Fibroblast of the aortic adventitia (primary cell): ENCODE measurements at regions not wholly inside any gene's neighbourhood (a gene's known extent, or its start where the extent isn't known, plus 50 kb on each side); places are given as distances from the start of the nearest gene placed in this dataset. TPM values are rescaled to one million over a fixed set of nuclear protein-coding genes. Genes with fewer than 3 reads are reported as not detected.

Experiments
- DNase-seq: peaks from one replicate; pipeline ENCODE4 v3.0.0-alpha.2; 2010; ENCODE audit warnings: low read depth
- H3K4me3 ChIP-seq: 2 replicates; pipeline ENCODE4 v1.5.1; 2011; ENCODE audit warnings: low read depth, mild to moderate bottlenecking, control low read depth, low read length, moderate library complexity
- CTCF ChIP-seq: IDR thresholded peaks from 2 replicates; pipeline ENCODE4 v1.5.1; 2011; ENCODE audit warnings: mild to moderate bottlenecking, low read length, control low read depth, inconsistent platforms; ENCODE audit not compliant: insufficient read depth
- small RNA-seq: library from RNA; depleted of rRNA; stranded (forward); fragments of <200 nt; gene quantifications from one replicate; pipeline ENCODE3, GENCODE V24; 2012

- no peak for DNase-seq
- no peak for TF ChIP-seq CTCF
- no peak overlapping the region for H3K4me3 ChIP-seq
Observed at GRCh38 chr6:19772891-19773290, 64.3 kb upstream of the ID4 start.

GRCh38 chr6:19781269-19781668 lies 55.9 kb upstream of the ID4 start:
- DNase-seq = no peak
- no peak for TF ChIP-seq CTCF
- H3K4me3 ChIP-seq = no peak overlapping the region

GRCh38 chr6:19782588-19782987 lies 54.6 kb upstream of the ID4 start:
- TF ChIP-seq CTCF = no peak
- H3K4me3 ChIP-seq = no peak overlapping the region
- no peak for DNase-seq

Small RNAs in the stretch of these regions (small RNA-seq; reads per million reads assigned to genes)
- gene MIR548A1 (not detected), gene RNA5SP205 (not detected), gene RNU6-801P (not detected)
